Stomach smooth muscle (tissue), 2 donors: ENCODE measurements at regions not wholly inside any gene's neighbourhood (a gene's known extent, or its start where the extent isn't known, plus 50 kb on each side); places are given as distances from the start of the nearest gene placed in this dataset.

Experiments
- H3K27ac ChIP-seq: one replicate; pipeline ENCODE4 v1.7.0; 2013; ENCODE audit warnings: mild to moderate bottlenecking, low read length, inconsistent platforms
- H3K27me3 ChIP-seq, 2 donors: one replicate each; pipeline ENCODE4 v1.7.0; 2013; ENCODE audit warnings: low read length in 2 of 2; ENCODE audit not compliant: insufficient read depth in 2 of 2, control insufficient read depth in 1 of 2
- H3K36me3 ChIP-seq, 2 donors: one replicate each; pipeline ENCODE4 v1.7.0; 2013; ENCODE audit warnings: low read length in 2 of 2; ENCODE audit not compliant: control insufficient read depth in 2 of 2, insufficient read depth in 2 of 2
- H3K4me1 ChIP-seq: one replicate; pipeline ENCODE4 v1.7.0; 2013; ENCODE audit warnings: low read length; ENCODE audit not compliant: control insufficient read depth, insufficient read depth
- H3K4me3 ChIP-seq, 2 donors: one replicate each; pipeline ENCODE4 v1.7.0; 2013; ENCODE audit warnings: low read length in 2 of 2
- H3K9ac ChIP-seq, 2 donors: one replicate each; pipeline ENCODE4 v1.7.0; 2013; ENCODE audit warnings: low read length in 2 of 2, mild to moderate bottlenecking in 1 of 2
- H3K9me3 ChIP-seq, 2 donors: one replicate each; pipeline ENCODE4 v1.7.0; 2013; ENCODE audit warnings: low read length in 2 of 2; ENCODE audit not compliant: control insufficient read depth in 2 of 2
- donor health status: healthy.
- donor health status: Pancreatic carcinoma.

GRCh38 chr2:39501412-39501811, 64.3 kb upstream of the MAP4K3 start:
- Histone ChIP-seq H3K4me1 (peaks cover 29% of the 10 kb centered on the region), H3K9ac (no peak overlapping the region), H3K36me3 (no peaks in the 10 kb centered on the region), H3K27ac (no peak overlapping the region), H3K4me3 (no peak overlapping the region), H3K27me3 (no peaks in the 10 kb centered on the region), H3K9me3 (no peaks in the 10 kb centered on the region)

- Histone ChIP-seq H3K27me3 (no peaks in the 10 kb centered on the region), H3K9ac (no peak overlapping the region), H3K27ac (no peak overlapping the region), H3K4me3 (no peak overlapping the region), H3K9me3 (no peaks in the 10 kb centered on the region), H3K4me1 (peaks cover 39% of the 10 kb centered on the region), H3K36me3 (no peaks in the 10 kb centered on the region)
Measured at GRCh38 chr2:39503277-39503676, 66.2 kb upstream of the MAP4K3 start.

- no peaks in the 10 kb centered on the region for H3K36me3 ChIP-seq
- H3K4me3 ChIP-seq: peak overlapping the region; percentile 37 to 54
- H3K4me1 ChIP-seq: peaks cover 35% of the 10 kb centered on the region
- H3K9me3 ChIP-seq: no peaks in the 10 kb centered on the region
- H3K9ac ChIP-seq: no peak overlapping the region
- H3K27me3 ChIP-seq: no peaks in the 10 kb centered on the region
- H3K27ac ChIP-seq: peak overlapping the region; percentile 60
Measured at GRCh38 chr2:39504790-39505335, 67.8 kb upstream of the MAP4K3 start.

GRCh38 chr2:39506215-39506614, 69.1 kb upstream of the MAP4K3 start:
- Histone ChIP-seq H3K27ac (no peak overlapping the region), H3K36me3 (no peaks in the 10 kb centered on the region), H3K27me3 (no peaks in the 10 kb centered on the region), H3K4me1 (peaks cover 31% of the 10 kb centered on the region), H3K9ac (no peak overlapping the region), H3K4me3 (no peak overlapping the region), H3K9me3 (no peaks in the 10 kb centered on the region)

- Histone ChIP-seq H3K4me3 (no peak overlapping the region), H3K4me1 (peaks cover 43% of the 10 kb centered on the region), H3K9me3 (no peaks in the 10 kb centered on the region), H3K9ac (no peak overlapping the region), H3K27me3 (no peaks in the 10 kb centered on the region), H3K27ac (peak overlapping the region; percentile 69), H3K36me3 (no peaks in the 10 kb centered on the region)
Measured at GRCh38 chr2:39508198-39508597, 71.1 kb upstream of the MAP4K3 start.

- H3K27me3 ChIP-seq: no peaks in the 10 kb centered on the region
- H3K9ac ChIP-seq: no peak overlapping the region
- H3K4me3 ChIP-seq: no peak overlapping the region
- no peak overlapping the region for H3K27ac ChIP-seq
- H3K4me1 ChIP-seq: peaks cover 39% of the 10 kb centered on the region
- no peaks in the 10 kb centered on the region for H3K9me3 ChIP-seq
- H3K36me3 ChIP-seq: no peaks in the 10 kb centered on the region
Measured at GRCh38 chr2:39510140-39510539, 73.1 kb upstream of the MAP4K3 start.

- Histone ChIP-seq H3K9ac (no peak overlapping the region), H3K9me3 (no peaks in the 10 kb centered on the region), H3K4me3 (no peak overlapping the region), H3K27ac (peak overlapping the region; percentile 53), H3K4me1 (peaks cover 44% of the 10 kb centered on the region), H3K27me3 (no peaks in the 10 kb centered on the region), H3K36me3 (no peaks in the 10 kb centered on the region)
Measured at GRCh38 chr2:39511219-39511604, 74.1 kb upstream of the MAP4K3 start.

GRCh38 chr2:39511605-39512433, 74.7 kb upstream of the MAP4K3 start:
- Histone ChIP-seq H3K36me3 (no peaks in the 10 kb centered on the region), H3K9ac (no peak overlapping the region), H3K4me1 (peaks cover 49% of the 10 kb centered on the region), H3K27me3 (no peaks in the 10 kb centered on the region), H3K4me3 (peak overlapping the region in 1 of 2 donors; percentile 5), H3K9me3 (no peaks in the 10 kb centered on the region), H3K27ac (peak overlapping the region; percentile 64)

- H3K27me3 ChIP-seq: no peaks in the 10 kb centered on the region
- no peak overlapping the region for H3K9ac ChIP-seq
- H3K9me3 ChIP-seq: no peaks in the 10 kb centered on the region
- H3K27ac ChIP-seq: peak overlapping the region; percentile 64
- H3K4me1 ChIP-seq: peaks cover 54% of the 10 kb centered on the region
- peak overlapping the region in 1 of 2 donors; percentile 5 for H3K4me3 ChIP-seq
- H3K36me3 ChIP-seq: no peaks in the 10 kb centered on the region
Measured at GRCh38 chr2:39512434-39512935, 75.4 kb upstream of the MAP4K3 start.

GRCh38 chr2:39512941-39513340, 75.9 kb upstream of the MAP4K3 start:
- Histone ChIP-seq H3K4me1 (peaks cover 52% of the 10 kb centered on the region), H3K9me3 (no peaks in the 10 kb centered on the region), H3K36me3 (no peaks in the 10 kb centered on the region), H3K27ac (peak overlapping the region; percentile 64), H3K9ac (no peak overlapping the region), H3K27me3 (no peaks in the 10 kb centered on the region), H3K4me3 (no peak overlapping the region)

- H3K4me1 ChIP-seq: peaks cover 46% of the 10 kb centered on the region
- H3K4me3 ChIP-seq: no peak overlapping the region
- H3K27ac ChIP-seq: peak overlapping the region; percentile 64
- H3K27me3 ChIP-seq: no peaks in the 10 kb centered on the region
- H3K9ac ChIP-seq: no peak overlapping the region
- no peaks in the 10 kb centered on the region for H3K9me3 ChIP-seq
- H3K36me3 ChIP-seq: no peaks in the 10 kb centered on the region
Measured at GRCh38 chr2:39513641-39514094, 76.6 kb upstream of the MAP4K3 start.
